ENCODE measurements at regions not wholly inside any gene's neighbourhood (a gene's known extent, or its start where the extent isn't known, plus 50 kb on each side); places are given as distances from the start of the nearest gene placed in this dataset.

- TF ChIP-seq CTCF (IDR thresholded peaks at IDR 0.05; ENCODE audit: low read depth, low read length) = no peak
- TF ChIP-seq POLR2A (IDR thresholded peaks at IDR 0.05; ENCODE audit: extremely low read depth, insufficient read length) = no peak
- TF ChIP-seq MAX (IDR thresholded peaks at IDR 0.05; ENCODE audit: low read depth, low read length) = no peak
Measured at GRCh38 chr1:115898020-115898419, 57.1 kb upstream of the NHLH2 start.

All from NB4 (cell line).